ENCODE measurements at regions not wholly inside any gene's neighbourhood (a gene's known extent, or its start where the extent isn't known, plus 50 kb on each side); places are given as distances from the start of the nearest gene placed in this dataset.
"Not testable (repeated sequence)": the region's sequence is repeated elsewhere in the genome, so short reads cannot be mapped to it uniquely, and the experiment has no call there.

- H3K9me3 ChIP-seq = no peaks in the 10 kb centered on the region
- 55 to 64% (median 61%) methylated on average over 6 of the region's 6 CpGs for WGBS, 4 donors
- TF ChIP-seq CTCF (IDR thresholded peaks at IDR 0.05) (no peak), POLR2A (IDR thresholded peaks at IDR 0.05) (no peak)
- H3K4me1 ChIP-seq = no peaks in the 10 kb centered on the region
- no peak overlapping the region for H3K4me3 ChIP-seq
- H3K36me3 ChIP-seq = no peaks in the 10 kb centered on the region
- ATAC-seq = no peak
- H3K27me3 ChIP-seq = peaks cover 0 to 69% (median 23%) of the 10 kb centered on the region in 9 donors
- H3K27ac ChIP-seq = no peak overlapping the region
- intact Hi-C loops (cut with DNase I) = no loop called here
- no peak for DNase-seq
These were observed 71.1 kb upstream of the RPL38 start for GRCh38 chr17:74132354-74132753.

GRCh38 chr17:74133740-74134139 is 69.7 kb upstream of the RPL38 start:
- no peak for TF ChIP-seq CTCF (IDR thresholded peaks at IDR 0.05)
- TF ChIP-seq POLR2A (IDR thresholded peaks at IDR 0.05) = no peak
- intact Hi-C loops (cut with DNase I) = no loop called here
- DNase-seq = no peak
- no peak overlapping the region for H3K27ac ChIP-seq
- no peaks in the 10 kb centered on the region for H3K36me3 ChIP-seq
- H3K27me3 ChIP-seq = peaks cover 0 to 66% (median 22%) of the 10 kb centered on the region in 9 donors
- H3K4me1 ChIP-seq = no peaks in the 10 kb centered on the region
- H3K9me3 ChIP-seq = peaks cover 0 to 1% (median 0%) of the 10 kb centered on the region in 12 donors
- H3K4me3 ChIP-seq = no peak overlapping the region
- 81 to 84% (median 82%) methylated on average over 22 of the region's 22 CpGs for WGBS, 4 donors
- no peak for ATAC-seq

GRCh38 chr17:74134234-74134633 is 69.2 kb upstream of the RPL38 start:
- DNase-seq; H3K4me1 ChIP-seq; intact Hi-C loops (cut with DNase I); H3K4me3 ChIP-seq; H3K36me3 ChIP-seq; ATAC-seq; H3K9me3 ChIP-seq; H3K27ac ChIP-seq: not testable (repeated sequence)
- WGBS, 4 donors = 78 to 89% (median 83%) methylated on average over 5 of the region's 5 CpGs
- peaks cover 0 to 61% (median 17%) of the 10 kb centered on the region in 9 donors for H3K27me3 ChIP-seq

- intact Hi-C loops (cut with DNase I) = no loop called here
- Histone ChIP-seq H3K36me3 (no peaks in the 10 kb centered on the region), H3K27me3 (peaks cover 0 to 53% (median 12%) of the 10 kb centered on the region in 9 donors), H3K4me3 (no peak overlapping the region), H3K27ac (no peak overlapping the region), H3K9me3 (peaks cover 0 to 10% (median 0%) of the 10 kb centered on the region in 12 donors), H3K4me1 (no peaks in the 10 kb centered on the region)
- 49 to 62% (median 51%) methylated on average over 1 of the region's 1 CpG for WGBS, 4 donors
- DNase-seq (no peak), ATAC-seq (no peak)
- TF ChIP-seq CTCF (IDR thresholded peaks at IDR 0.05) (no peak), POLR2A (IDR thresholded peaks at IDR 0.05) (no peak)
These were observed 68.5 kb upstream of the RPL38 start for GRCh38 chr17:74134991-74135390.
